Mesothelial cell of epicardium (in vitro differentiated cells): ENCODE measurements at regions not wholly inside any gene's neighbourhood (a gene's known extent, or its start where the extent isn't known, plus 50 kb on each side); places are given as distances from the start of the nearest gene placed in this dataset.
A peak's percentile ranks its signal among the peaks of the same experiment; 100 is the strongest.
"Not testable (repeated sequence)": the region's sequence is repeated elsewhere in the genome, so short reads cannot be mapped to it uniquely, and the experiment has no call there.

Source experiments
- DNase-seq, 2 experiments: peaks; one replicate each; pipeline ENCODE4 v3.0.0; 2021; ENCODE audit warnings: low spot score in 2 of 2; ENCODE audit not compliant: unreplicated experiment in 2 of 2
- H3K27ac Mint-ChIP-seq: 2 replicates; pipeline ENCODE4 v1.8.0; 2021; ENCODE audit warnings: mixed read lengths
- H3K27me3 Mint-ChIP-seq: 2 replicates; pipeline ENCODE4 v1.8.0; 2021; ENCODE audit warnings: low read depth, mixed read lengths
- H3K36me3 Mint-ChIP-seq: 2 replicates; pipeline ENCODE4 v1.8.0; 2021; ENCODE audit warnings: mixed read lengths
- H3K4me1 Mint-ChIP-seq: 2 replicates; pipeline ENCODE4 v1.8.0; 2021; ENCODE audit warnings: mixed read lengths
- H3K4me3 Mint-ChIP-seq: 2 replicates; pipeline ENCODE4 v1.8.0; 2021; ENCODE audit warnings: mild to moderate bottlenecking, moderate library complexity, mixed read lengths
- H3K9me3 Mint-ChIP-seq: 2 replicates; pipeline ENCODE4 v1.8.0; 2021; ENCODE audit warnings: mixed read lengths
- CTCF ChIP-seq: fragments of 200-600 bp; sonication (generic); IDR thresholded peaks from one replicate; pipeline ENCODE4 v1.5.0; 2021; ENCODE audit warnings: antibody characterized with exemption; ENCODE audit not compliant: unreplicated experiment

- not testable (repeated sequence) for H3K36me3 Mint-ChIP-seq, H3K9me3 Mint-ChIP-seq, H3K4me1 Mint-ChIP-seq, H3K27ac Mint-ChIP-seq, H3K4me3 Mint-ChIP-seq, H3K27me3 Mint-ChIP-seq, DNase-seq
Observed at GRCh38 chr17:20387549-20387948, 79.8 kb downstream of the LGALS9B start.

DNA sequence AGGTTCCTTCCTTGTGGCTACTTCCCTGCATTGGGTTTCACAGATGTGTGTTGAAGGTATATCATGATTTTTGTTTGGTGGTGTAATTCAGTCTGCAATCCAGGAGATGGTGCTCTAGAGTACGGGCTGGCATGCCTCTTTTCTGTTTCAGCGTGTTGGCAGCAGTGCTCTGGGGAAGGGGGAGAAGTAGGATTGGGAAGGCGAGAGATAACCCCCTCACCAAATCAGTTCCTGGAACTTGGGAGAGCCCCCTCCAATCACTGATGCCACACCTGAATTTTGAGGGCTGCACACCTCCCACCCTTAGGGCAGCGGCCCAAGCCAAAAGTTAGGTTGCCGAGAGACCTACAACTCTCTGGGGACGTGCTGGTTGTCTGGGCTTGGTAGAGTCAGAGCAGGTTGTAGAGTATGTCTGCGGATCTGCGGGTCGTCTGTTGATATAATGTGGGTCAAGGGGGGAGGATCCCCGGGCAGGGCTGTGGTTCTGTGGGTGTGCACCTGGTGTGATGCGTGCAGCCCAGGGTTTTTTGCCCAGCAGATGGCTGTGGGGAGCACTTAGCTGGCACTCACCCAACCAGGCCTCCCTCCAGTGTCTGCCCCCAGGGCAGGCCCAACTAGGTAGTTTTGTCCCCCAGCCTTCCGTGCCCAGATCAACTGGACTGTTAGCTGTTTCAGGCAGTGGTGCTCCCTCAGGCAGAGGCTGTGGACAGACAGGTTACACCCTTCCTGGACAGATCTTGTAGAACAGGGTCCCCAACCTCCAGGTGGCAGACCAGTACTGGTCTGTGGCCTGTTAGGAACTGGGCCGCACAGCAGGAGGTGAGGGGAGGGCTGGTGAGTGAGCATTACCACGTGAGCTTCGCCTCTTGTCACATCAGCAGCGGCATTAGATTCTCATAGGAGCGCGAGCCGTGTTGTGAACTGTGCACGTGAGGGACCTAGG is 85.7 kb downstream of the LGALS9B start:
- not testable (repeated sequence) for H3K4me3 Mint-ChIP-seq, H3K4me1 Mint-ChIP-seq, H3K9me3 Mint-ChIP-seq, DNase-seq, H3K27me3 Mint-ChIP-seq, H3K36me3 Mint-ChIP-seq
- TF ChIP-seq CTCF, result peak; percentile 51
- peak overlapping the region; percentile 55 for H3K27ac Mint-ChIP-seq

GRCh38 chr17:20380625-20381024 is 86.7 kb downstream of the LGALS9B start:
- H3K9me3 Mint-ChIP-seq, H3K4me3 Mint-ChIP-seq, DNase-seq, H3K36me3 Mint-ChIP-seq, H3K4me1 Mint-ChIP-seq, H3K27me3 Mint-ChIP-seq: not testable (repeated sequence)
- H3K27ac Mint-ChIP-seq, result peak overlapping the region; percentile 39

- not testable (repeated sequence) for H3K27ac Mint-ChIP-seq, H3K27me3 Mint-ChIP-seq, H3K4me3 Mint-ChIP-seq, H3K36me3 Mint-ChIP-seq, DNase-seq, H3K4me1 Mint-ChIP-seq, H3K9me3 Mint-ChIP-seq
Observed at GRCh38 chr17:20379251-20379650, 88.1 kb downstream of the LGALS9B start.

- not testable (repeated sequence) for H3K36me3 Mint-ChIP-seq, H3K9me3 Mint-ChIP-seq, H3K27ac Mint-ChIP-seq, DNase-seq, H3K27me3 Mint-ChIP-seq, H3K4me3 Mint-ChIP-seq, H3K4me1 Mint-ChIP-seq
Observed at GRCh38 chr17:20376642-20377041, 90.7 kb downstream of the LGALS9B start.

DNA sequence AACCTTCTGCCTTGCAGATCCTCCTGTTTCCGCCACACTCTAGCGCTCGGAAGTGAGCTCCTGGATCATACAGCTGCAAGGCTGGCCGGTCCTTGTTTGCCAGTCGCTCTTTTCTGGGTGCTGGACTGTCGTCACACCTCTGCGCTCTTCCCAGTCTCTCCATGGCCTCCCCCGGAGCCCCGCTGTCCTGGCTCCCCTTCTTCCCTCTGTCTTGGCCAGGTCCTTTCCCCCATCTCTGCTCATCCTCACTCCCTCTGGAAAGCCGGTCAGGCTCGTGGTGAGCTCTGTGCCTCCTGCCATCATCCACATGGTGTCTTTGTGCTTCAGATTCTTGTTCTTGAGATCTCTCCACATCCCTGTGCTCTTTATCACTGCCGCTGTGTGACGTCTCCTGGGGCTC is 91.6 kb downstream of the LGALS9B start:
- not testable (repeated sequence) for H3K36me3 Mint-ChIP-seq, H3K27me3 Mint-ChIP-seq, H3K4me1 Mint-ChIP-seq, DNase-seq, H3K9me3 Mint-ChIP-seq, H3K27ac Mint-ChIP-seq, H3K4me3 Mint-ChIP-seq
